ENCODE measurements at regions not wholly inside any gene's neighbourhood (a gene's known extent, or its start where the extent isn't known, plus 50 kb on each side); places are given as distances from the start of the nearest gene placed in this dataset.

- no peak for DNase-seq
Observed at GRCh38 chr1:163406772-163407171, 85.0 kb downstream of the NUF2 start.

- DNase-seq, result no peak
Observed at GRCh38 chr1:163408262-163408661, 86.5 kb downstream of the NUF2 start.

GRCh38 chr1:163410073-163410999 lies 88.6 kb downstream of the NUF2 start:
- peak; percentile 41 for DNase-seq

GRCh38 chr1:163412221-163412620 lies 90.5 kb downstream of the NUF2 start:
- DNase-seq, result no peak

- no peak for DNase-seq
Observed at GRCh38 chr1:163414778-163415177, 93.0 kb downstream of the NUF2 start.

- no peak for DNase-seq
Observed at GRCh38 chr1:163421701-163422100, 99.9 kb downstream of the NUF2 start.

GRCh38 chr1:163422738-163423404 lies 101.1 kb downstream of the NUF2 start:
- no peak for DNase-seq

GRCh38 chr1:163426505-163427251 lies 104.9 kb downstream of the NUF2 start:
- DNase-seq, result no peak

- DNase-seq, result no peak
Observed at GRCh38 chr1:163427279-163427678, 105.5 kb downstream of the NUF2 start.

GRCh38 chr1:163436140-163436812 lies 114.5 kb downstream of the NUF2 start:
- peak; percentile 2 for DNase-seq

- DNase-seq, result no peak
Observed at GRCh38 chr1:163439471-163439870, 117.7 kb downstream of the NUF2 start.

GRCh38 chr1:163440090-163440489 lies 118.3 kb downstream of the NUF2 start:
- no peak for DNase-seq

- DNase-seq, result no peak
Observed at GRCh38 chr1:163442231-163442879, 120.6 kb downstream of the NUF2 start.

GRCh38 chr1:163442895-163443294 lies 121.1 kb downstream of the NUF2 start:
- no peak for DNase-seq

GRCh38 chr1:163443863-163444262 lies 122.1 kb downstream of the NUF2 start:
- DNase-seq, result no peak

- DNase-seq, result no peak
Observed at GRCh38 chr1:163444665-163445064, 122.9 kb downstream of the NUF2 start.

- DNase-seq, result no peak
Observed at GRCh38 chr1:163450986-163451385, 129.2 kb downstream of the NUF2 start.

- DNase-seq, result no peak
Observed at GRCh38 chr1:163459539-163459938, 137.8 kb downstream of the NUF2 start.

GRCh38 chr1:163467289-163467688 lies 145.5 kb downstream of the NUF2 start:
- DNase-seq, result no peak

GRCh38 chr1:163471779-163472650 lies 150.3 kb downstream of the NUF2 start:
- no peak for DNase-seq

Measured in skin of body (tissue), 1 donor.